Kidney epithelial cell (primary cell): ENCODE measurements at regions not wholly inside any gene's neighbourhood (a gene's known extent, or its start where the extent isn't known, plus 50 kb on each side); places are given as distances from the start of the nearest gene placed in this dataset.

Experiments used
- DNase-seq: peaks from one replicate; pipeline ENCODE4 v3.0.0-alpha.2; 2010; ENCODE audit warnings: low read depth
- H3K27me3 ChIP-seq: 2 replicates; pipeline ENCODE4 v1.6.0; 2011; ENCODE audit warnings: low read length; ENCODE audit not compliant: control insufficient read depth, insufficient read depth
- H3K36me3 ChIP-seq: 2 replicates; pipeline ENCODE4 v1.5.1; 2011; ENCODE audit warnings: low read length; ENCODE audit not compliant: control insufficient read depth, insufficient read depth
- H3K4me3 ChIP-seq: 2 replicates; pipeline ENCODE4 v1.5.1; 2011; ENCODE audit warnings: low read depth, mild to moderate bottlenecking, control low read depth, low read length
- CTCF ChIP-seq: IDR thresholded peaks from 2 replicates; pipeline ENCODE4 v1.5.1; 2011; ENCODE audit warnings: mild to moderate bottlenecking, moderate library complexity, low read length, control low read depth, inconsistent platforms; ENCODE audit not compliant: insufficient read depth, poor library complexity, severe bottlenecking

- Histone ChIP-seq H3K27me3 (no peaks in the 10 kb centered on the region), H3K36me3 (no peaks in the 10 kb centered on the region), H3K4me3 (no peak overlapping the region)
- TF ChIP-seq CTCF: no peak
- no peak for DNase-seq
Measured at GRCh38 chr17:69605571-69605970, 191.1 kb downstream of the MAP2K6 start.

- no peak for DNase-seq
- no peak overlapping the region for H3K4me3 ChIP-seq
- H3K36me3 ChIP-seq: no peaks in the 10 kb centered on the region
- H3K27me3 ChIP-seq: no peaks in the 10 kb centered on the region
- TF ChIP-seq CTCF: no peak
Measured at GRCh38 chr17:69606142-69606800, 191.8 kb downstream of the MAP2K6 start.

- H3K4me3 ChIP-seq: no peak overlapping the region
- TF ChIP-seq CTCF: peak; percentile 87
- H3K27me3 ChIP-seq: no peaks in the 10 kb centered on the region
- DNase-seq: peak; percentile 48
- no peaks in the 10 kb centered on the region for H3K36me3 ChIP-seq
Measured at GRCh38 chr17:69607162-69607834, 192.8 kb downstream of the MAP2K6 start.

- no peaks in the 10 kb centered on the region for H3K27me3 ChIP-seq
- H3K36me3 ChIP-seq: no peaks in the 10 kb centered on the region
- no peak overlapping the region for H3K4me3 ChIP-seq
- DNase-seq: no peak
- no peak for TF ChIP-seq CTCF
Measured at GRCh38 chr17:69608141-69608540, 193.6 kb downstream of the MAP2K6 start.

GRCh38 chr17:69608808-69609472 is 194.4 kb downstream of the MAP2K6 start:
- no peak for TF ChIP-seq CTCF
- Histone ChIP-seq H3K27me3 (no peaks in the 10 kb centered on the region), H3K4me3 (no peak overlapping the region), H3K36me3 (no peaks in the 10 kb centered on the region)
- peak; percentile 56 for DNase-seq
